Activated CD4-positive, alpha-beta T cell treated with anti-CD3 and anti-CD28 coated beads for 36 hours (primary cell): ENCODE measurements at regions not wholly inside any gene's neighbourhood (a gene's known extent, or its start where the extent isn't known, plus 50 kb on each side); places are given as distances from the start of the nearest gene placed in this dataset.

Experiments used
- ATAC-seq: fragments of 200-7000 bp; cut with Tn5 transposase; one replicate; pipeline ENCODE4 v1.10.0; 2021; ENCODE audit warnings: mild to moderate bottlenecking, moderate library complexity
- CTCF ChIA-PET: fragments of 350-600 bp; sonication (Branson Sonifier 250); formaldehyde crosslinking; loops from one replicate; lab custom pipeline; 2021; ENCODE audit warnings: antibody characterized with exemption; lab: Charles Lee
- POLR2A ChIA-PET: fragments of 350-600 bp; sonication (Branson Sonifier 250); formaldehyde crosslinking; loops from one replicate; lab custom pipeline; 2021; ENCODE audit warnings: antibody characterized with exemption, inconsistent platforms; lab: Charles Lee
- DNase-seq: peaks from one replicate; pipeline ENCODE4 v3.0.0-alpha.2; 2020
- H3K27ac Mint-ChIP-seq: one replicate; pipeline ENCODE4 v1.8.0; 2021; ENCODE audit warnings: mixed read lengths
- H3K27me3 Mint-ChIP-seq: one replicate; pipeline ENCODE4 v1.8.0; 2021; ENCODE audit warnings: mixed read lengths
- H3K36me3 Mint-ChIP-seq: one replicate; pipeline ENCODE4 v1.8.0; 2021; ENCODE audit warnings: low read depth, mixed read lengths
- H3K4me1 Mint-ChIP-seq: one replicate; pipeline ENCODE4 v1.8.0; 2021; ENCODE audit warnings: mixed read lengths
- H3K4me3 Mint-ChIP-seq: one replicate; pipeline ENCODE4 v1.8.0; 2021; ENCODE audit warnings: mild to moderate bottlenecking, moderate library complexity, mixed read lengths
- H3K9me3 Mint-ChIP-seq: one replicate; pipeline ENCODE4 v1.8.0; 2021; ENCODE audit warnings: low read depth, mixed read lengths
- intact Hi-C, 2 experiments: fragments of 100-400 bp; cut with DNase I in 1 of 2; cut with micrococcal nuclease in 1 of 2; formaldehyde crosslinking; loops; one replicate each; pipeline versions ENCODE4 v1.14.2 to v1.15.1; 2022 to 2024; cut with DNase I, micrococcal nuclease

DNA sequence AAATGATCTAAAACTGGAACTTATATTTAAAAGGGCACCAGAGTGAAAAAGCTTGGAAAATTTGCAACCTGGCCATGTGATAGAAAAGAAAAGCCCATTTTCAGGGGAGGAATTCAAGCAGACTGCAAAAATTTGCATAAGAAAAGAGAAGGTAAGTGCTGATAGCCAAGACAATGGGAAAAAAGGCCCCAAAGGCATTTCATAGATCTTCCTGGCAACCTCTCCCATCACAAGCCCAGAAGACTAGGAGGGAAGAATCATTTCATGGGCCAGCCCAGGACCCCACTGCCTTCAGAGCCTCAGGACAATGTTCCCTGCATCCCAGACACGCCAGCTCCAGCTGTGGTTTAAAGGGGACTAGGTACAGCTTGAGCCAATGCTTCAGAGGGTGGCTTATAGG is 887.3 kb upstream of the DIAPH2 start:
- ATAC-seq: no peak

GRCh38 chrX:95823796-95824195 is 860.8 kb upstream of the DIAPH2 start:
- no peak for ATAC-seq
- CTCF ChIA-PET: no interaction called here
- no peak overlapping the region for H3K27ac Mint-ChIP-seq
- no peaks in the 10 kb centered on the region for H3K36me3 Mint-ChIP-seq
- no peaks in the 10 kb centered on the region for H3K9me3 Mint-ChIP-seq
- H3K4me3 Mint-ChIP-seq: no peak overlapping the region
- POLR2A ChIA-PET: no interaction called here
- H3K27me3 Mint-ChIP-seq: no peaks in the 10 kb centered on the region
- no peaks in the 10 kb centered on the region for H3K4me1 Mint-ChIP-seq
- intact Hi-C loops: no loop called here
- DNase-seq: no peak

More for the DNA sequence above, 887.3 kb upstream of the DIAPH2 start:
- H3K27me3 Mint-ChIP-seq: no peaks in the 10 kb centered on the region
- H3K9me3 Mint-ChIP-seq: no peaks in the 10 kb centered on the region
- H3K36me3 Mint-ChIP-seq: no peaks in the 10 kb centered on the region
- intact Hi-C loops: no loop called here
- H3K4me3 Mint-ChIP-seq: no peak overlapping the region
- CTCF ChIA-PET: no interaction called here
- no peaks in the 10 kb centered on the region for H3K4me1 Mint-ChIP-seq
- H3K27ac Mint-ChIP-seq: no peak overlapping the region
- POLR2A ChIA-PET: no interaction called here
- no peak for DNase-seq

- H3K27ac Mint-ChIP-seq: no peak overlapping the region
- H3K4me1 Mint-ChIP-seq: no peaks in the 10 kb centered on the region
- H3K4me3 Mint-ChIP-seq: no peak overlapping the region
- no peak for ATAC-seq
- POLR2A ChIA-PET: no interaction called here
- H3K27me3 Mint-ChIP-seq: no peaks in the 10 kb centered on the region
- no peaks in the 10 kb centered on the region for H3K9me3 Mint-ChIP-seq
- CTCF ChIA-PET: no interaction called here
- intact Hi-C loops: no loop called here
- DNase-seq: no peak
- H3K36me3 Mint-ChIP-seq: no peaks in the 10 kb centered on the region
Measured at GRCh38 chrX:95835223-95835622, 849.4 kb upstream of the DIAPH2 start.

DNA sequence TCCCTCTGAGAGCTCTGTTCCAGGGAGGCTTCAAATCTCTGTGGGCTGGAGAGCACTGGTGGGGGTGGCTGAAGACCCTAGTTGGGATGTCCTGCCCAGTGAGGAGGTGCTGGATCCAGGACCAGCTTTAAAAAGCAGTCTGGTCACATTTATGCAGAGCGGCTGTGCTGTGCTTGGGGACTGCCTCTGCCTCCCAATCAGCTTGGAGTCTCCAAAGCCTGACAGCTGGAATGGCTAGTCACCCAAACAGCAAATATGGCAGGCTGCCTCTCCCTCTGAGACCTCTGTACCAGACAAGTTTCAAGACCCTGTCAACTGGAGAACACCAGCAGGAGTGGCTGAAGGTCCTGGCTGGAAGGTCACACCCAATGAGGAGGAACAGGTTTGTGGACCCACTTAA is 848.1 kb upstream of the DIAPH2 start:
- H3K9me3 Mint-ChIP-seq: no peaks in the 10 kb centered on the region
- no peak overlapping the region for H3K4me3 Mint-ChIP-seq
- DNase-seq (no peak), ATAC-seq (no peak)
- POLR2A ChIA-PET: no interaction called here
- no peaks in the 10 kb centered on the region for H3K4me1 Mint-ChIP-seq
- intact Hi-C loops: no loop called here
- CTCF ChIA-PET: no interaction called here
- no peaks in the 10 kb centered on the region for H3K27me3 Mint-ChIP-seq
- no peaks in the 10 kb centered on the region for H3K36me3 Mint-ChIP-seq
- no peak overlapping the region for H3K27ac Mint-ChIP-seq

DNA sequence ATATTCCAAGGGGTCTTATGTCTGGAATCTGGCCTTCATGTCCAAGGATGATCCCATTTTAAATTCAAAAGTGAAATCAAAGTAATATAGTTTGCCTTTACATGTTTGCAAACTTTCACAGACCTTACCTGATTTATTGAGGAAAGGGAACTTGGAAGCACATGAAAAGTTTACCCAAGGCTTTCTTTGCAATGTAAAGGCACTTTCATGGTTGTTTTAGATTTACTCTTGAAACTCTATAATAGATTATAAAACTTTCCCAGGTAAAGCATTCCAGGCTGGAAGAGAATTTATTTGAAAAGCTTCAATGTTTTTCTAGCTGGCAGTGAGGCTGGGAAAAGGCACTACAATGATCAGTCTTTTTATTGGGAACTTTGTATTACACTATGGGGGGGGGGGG is 842.8 kb upstream of the DIAPH2 start:
- no peaks in the 10 kb centered on the region for H3K4me1 Mint-ChIP-seq
- no peak for DNase-seq
- H3K9me3 Mint-ChIP-seq: no peaks in the 10 kb centered on the region
- intact Hi-C loops: no loop called here
- no peak overlapping the region for H3K4me3 Mint-ChIP-seq
- ChIA-PET POLR2A (no interaction called here), CTCF (no interaction called here)
- H3K27me3 Mint-ChIP-seq: no peaks in the 10 kb centered on the region
- ATAC-seq: no peak
- H3K36me3 Mint-ChIP-seq: no peaks in the 10 kb centered on the region
- no peak overlapping the region for H3K27ac Mint-ChIP-seq

GRCh38 chrX:95860127-95860526 is 824.5 kb upstream of the DIAPH2 start:
- no peaks in the 10 kb centered on the region for H3K36me3 Mint-ChIP-seq
- H3K27me3 Mint-ChIP-seq: no peaks in the 10 kb centered on the region
- H3K27ac Mint-ChIP-seq: no peak overlapping the region
- ATAC-seq (no peak), DNase-seq (no peak)
- intact Hi-C loops: no loop called here
- POLR2A ChIA-PET: no interaction called here
- CTCF ChIA-PET: no interaction called here
- no peaks in the 10 kb centered on the region for H3K4me1 Mint-ChIP-seq
- H3K4me3 Mint-ChIP-seq: no peak overlapping the region
- H3K9me3 Mint-ChIP-seq: peaks cover 6% of the 10 kb centered on the region

- Mint-ChIP-seq H3K9me3 (peaks cover 3% of the 10 kb centered on the region), H3K27ac (no peak overlapping the region), H3K4me1 (no peaks in the 10 kb centered on the region), H3K4me3 (no peak overlapping the region), H3K36me3 (no peaks in the 10 kb centered on the region), H3K27me3 (no peaks in the 10 kb centered on the region)
- CTCF ChIA-PET: no interaction called here
- no peak for DNase-seq
- no peak for ATAC-seq
- POLR2A ChIA-PET: no interaction called here
- intact Hi-C loops: no loop called here
Measured at GRCh38 chrX:95875661-95876060, 809.0 kb upstream of the DIAPH2 start.

GRCh38 chrX:95878874-95879273 is 805.8 kb upstream of the DIAPH2 start:
- no peak for DNase-seq
- intact Hi-C loops: no loop called here
- ChIA-PET CTCF (no interaction called here), POLR2A (no interaction called here)
- no peaks in the 10 kb centered on the region for H3K27me3 Mint-ChIP-seq
- no peak overlapping the region for H3K4me3 Mint-ChIP-seq
- no peak overlapping the region for H3K27ac Mint-ChIP-seq
- no peak for ATAC-seq
- H3K9me3 Mint-ChIP-seq: peaks cover 3% of the 10 kb centered on the region
- no peaks in the 10 kb centered on the region for H3K4me1 Mint-ChIP-seq
- no peaks in the 10 kb centered on the region for H3K36me3 Mint-ChIP-seq

- Mint-ChIP-seq H3K4me3 (no peak overlapping the region), H3K9me3 (no peaks in the 10 kb centered on the region), H3K27me3 (no peaks in the 10 kb centered on the region), H3K4me1 (no peaks in the 10 kb centered on the region), H3K36me3 (no peaks in the 10 kb centered on the region), H3K27ac (no peak overlapping the region)
- ATAC-seq (no peak), DNase-seq (no peak)
- intact Hi-C loops: no loop called here
- ChIA-PET POLR2A (no interaction called here), CTCF (no interaction called here)
Measured at GRCh38 chrX:95884186-95884585, 800.5 kb upstream of the DIAPH2 start.

DNA sequence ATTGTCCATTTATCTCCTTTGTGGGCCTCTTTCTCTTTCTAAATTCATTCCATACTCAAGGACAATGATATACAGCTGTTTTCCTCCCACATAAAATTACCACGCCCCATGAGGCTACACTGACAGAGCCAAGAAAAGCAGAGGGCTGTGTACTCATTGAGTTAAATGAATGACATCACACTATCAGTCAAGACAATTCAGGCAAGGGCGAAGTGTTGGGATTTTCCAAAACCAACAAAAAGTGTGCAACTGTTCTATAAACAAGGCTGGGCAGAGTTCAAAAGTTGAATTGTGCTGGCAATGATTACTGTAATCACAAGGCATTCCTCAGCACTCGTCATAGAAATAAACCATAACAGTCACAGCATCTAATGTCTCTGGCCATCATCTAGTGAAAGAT is 799.6 kb upstream of the DIAPH2 start:
- DNase-seq (no peak), ATAC-seq (no peak)
- H3K9me3 Mint-ChIP-seq: no peaks in the 10 kb centered on the region
- ChIA-PET CTCF (no interaction called here), POLR2A (no interaction called here)
- no peaks in the 10 kb centered on the region for H3K4me1 Mint-ChIP-seq
- H3K27ac Mint-ChIP-seq: no peak overlapping the region
- H3K4me3 Mint-ChIP-seq: no peak overlapping the region
- H3K36me3 Mint-ChIP-seq: no peaks in the 10 kb centered on the region
- H3K27me3 Mint-ChIP-seq: no peaks in the 10 kb centered on the region
- intact Hi-C loops: no loop called here

GRCh38 chrX:95889279-95889678 is 795.4 kb upstream of the DIAPH2 start:
- Mint-ChIP-seq H3K27me3 (no peaks in the 10 kb centered on the region), H3K27ac (no peak overlapping the region), H3K4me3 (no peak overlapping the region), H3K4me1 (no peaks in the 10 kb centered on the region), H3K9me3 (no peaks in the 10 kb centered on the region), H3K36me3 (no peaks in the 10 kb centered on the region)
- ChIA-PET CTCF (no interaction called here), POLR2A (no interaction called here)
- ATAC-seq (no peak), DNase-seq (no peak)
- intact Hi-C loops: no loop called here

DNA sequence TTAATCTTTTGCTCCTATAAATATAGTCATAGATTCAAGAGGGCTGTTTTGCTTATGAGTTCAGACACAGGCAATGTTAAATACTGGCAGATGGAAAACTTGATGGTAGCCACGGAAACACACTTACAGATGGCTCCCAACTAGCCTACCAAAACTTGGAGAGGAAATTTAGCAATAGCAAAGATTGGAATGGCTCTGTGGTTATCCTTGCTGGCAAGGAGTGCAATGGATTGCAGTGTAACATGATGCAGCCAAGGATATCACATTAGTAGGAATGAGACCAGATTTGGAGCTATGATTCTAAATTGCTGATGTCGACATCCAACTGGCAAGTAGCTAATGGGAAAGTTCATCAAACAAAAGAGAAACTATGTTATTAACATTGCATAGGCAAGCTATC is 791.0 kb upstream of the DIAPH2 start:
- H3K4me1 Mint-ChIP-seq: no peaks in the 10 kb centered on the region
- no peak for DNase-seq
- intact Hi-C loops: no loop called here
- H3K27me3 Mint-ChIP-seq: no peaks in the 10 kb centered on the region
- H3K4me3 Mint-ChIP-seq: no peak overlapping the region
- no peak for ATAC-seq
- no peak overlapping the region for H3K27ac Mint-ChIP-seq
- H3K9me3 Mint-ChIP-seq: no peaks in the 10 kb centered on the region
- ChIA-PET POLR2A (no interaction called here), CTCF (no interaction called here)
- no peaks in the 10 kb centered on the region for H3K36me3 Mint-ChIP-seq

- no peak for DNase-seq
- H3K27me3 Mint-ChIP-seq: no peaks in the 10 kb centered on the region
- CTCF ChIA-PET: no interaction called here
- no peak for ATAC-seq
- H3K9me3 Mint-ChIP-seq: peaks cover 2% of the 10 kb centered on the region
- no peak overlapping the region for H3K4me3 Mint-ChIP-seq
- no peaks in the 10 kb centered on the region for H3K36me3 Mint-ChIP-seq
- POLR2A ChIA-PET: interaction anchor here (0.6 kb wide), 1 partner anchor 985 kb away, joined by 3 read pairs; no protein-coding TSS in a partner anchor
- intact Hi-C loops: no loop called here
- no peaks in the 10 kb centered on the region for H3K4me1 Mint-ChIP-seq
- no peak overlapping the region for H3K27ac Mint-ChIP-seq
Measured at GRCh38 chrX:95903490-95903889, 781.2 kb upstream of the DIAPH2 start.
